GM12872 (cell line): ENCODE measurements at regions not wholly inside any gene's neighbourhood (a gene's known extent, or its start where the extent isn't known, plus 50 kb on each side); places are given as distances from the start of the nearest gene placed in this dataset.

Experiments
- TF ChIP-seq, protein P1 (sequence below): IDR thresholded peaks from 3 replicates; pipeline ENCODE4 v1.5.1; 2011; ENCODE audit warnings: low read depth, mild to moderate bottlenecking, low read length, moderate library complexity; ENCODE audit not compliant: insufficient read depth

DNA sequence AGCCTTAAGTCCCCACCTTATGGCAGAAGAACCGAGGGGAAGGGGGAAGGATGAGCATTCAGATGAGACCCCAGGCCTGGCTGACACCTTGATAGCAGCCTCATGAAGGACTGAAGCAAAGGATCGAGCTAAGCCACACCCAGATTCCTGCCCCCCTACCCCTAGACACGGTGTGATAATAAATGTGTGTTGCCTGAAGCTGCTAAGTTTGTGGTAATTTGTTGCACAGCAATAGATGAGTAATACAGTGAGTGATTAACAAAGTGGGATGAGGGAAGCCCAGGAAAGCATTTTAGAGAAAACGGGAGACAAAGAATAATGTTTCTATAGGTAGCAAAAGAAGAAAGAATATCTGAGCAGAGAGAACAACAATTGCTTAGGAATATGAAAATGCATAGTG is 404.2 kb downstream of the MID1IP1 start:
- TF ChIP-seq, protein P1, sequence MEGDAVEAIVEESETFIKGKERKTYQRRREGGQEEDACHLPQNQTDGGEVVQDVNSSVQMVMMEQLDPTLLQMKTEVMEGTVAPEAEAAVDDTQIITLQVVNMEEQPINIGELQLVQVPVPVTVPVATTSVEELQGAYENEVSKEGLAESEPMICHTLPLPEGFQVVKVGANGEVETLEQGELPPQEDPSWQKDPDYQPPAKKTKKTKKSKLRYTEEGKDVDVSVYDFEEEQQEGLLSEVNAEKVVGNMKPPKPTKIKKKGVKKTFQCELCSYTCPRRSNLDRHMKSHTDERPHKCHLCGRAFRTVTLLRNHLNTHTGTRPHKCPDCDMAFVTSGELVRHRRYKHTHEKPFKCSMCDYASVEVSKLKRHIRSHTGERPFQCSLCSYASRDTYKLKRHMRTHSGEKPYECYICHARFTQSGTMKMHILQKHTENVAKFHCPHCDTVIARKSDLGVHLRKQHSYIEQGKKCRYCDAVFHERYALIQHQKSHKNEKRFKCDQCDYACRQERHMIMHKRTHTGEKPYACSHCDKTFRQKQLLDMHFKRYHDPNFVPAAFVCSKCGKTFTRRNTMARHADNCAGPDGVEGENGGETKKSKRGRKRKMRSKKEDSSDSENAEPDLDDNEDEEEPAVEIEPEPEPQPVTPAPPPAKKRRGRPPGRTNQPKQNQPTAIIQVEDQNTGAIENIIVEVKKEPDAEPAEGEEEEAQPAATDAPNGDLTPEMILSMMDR = no peak

DNA sequence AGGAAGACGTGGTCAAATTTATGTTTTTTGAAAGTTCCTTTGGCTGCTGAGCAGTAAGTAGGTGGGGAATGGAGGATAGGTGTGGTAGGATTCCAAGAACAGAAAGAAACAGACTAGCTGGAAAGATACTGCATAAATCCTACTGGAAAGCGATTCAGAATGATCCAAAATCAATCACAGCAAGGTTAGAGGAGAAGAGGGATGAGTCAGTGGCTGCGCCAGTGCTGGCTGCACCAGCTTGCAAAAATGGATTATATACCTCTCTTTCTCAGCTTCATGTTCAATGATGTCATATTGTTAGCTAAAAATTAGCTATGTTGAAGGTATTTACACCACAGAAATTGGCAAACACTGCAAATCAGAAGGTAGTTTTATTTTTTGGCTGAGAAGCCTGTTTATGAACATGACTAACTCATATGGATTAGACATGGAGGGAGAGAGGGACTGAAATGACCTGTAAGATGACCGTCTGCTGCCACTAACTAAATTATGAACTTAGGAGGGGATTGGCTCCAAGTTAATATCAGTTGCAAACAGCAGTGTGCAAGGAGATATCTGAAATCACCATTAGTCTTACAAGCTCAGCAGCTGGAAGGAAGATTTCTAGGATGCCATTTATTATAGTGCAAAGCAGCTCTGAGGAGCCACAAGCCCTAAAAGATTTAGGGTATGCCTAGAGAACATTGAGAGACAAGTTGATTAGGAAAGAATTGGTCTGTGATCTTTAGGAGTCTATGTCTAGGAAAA is 405.3 kb downstream of the MID1IP1 start:
- TF ChIP-seq, protein P1 = no peak

DNA sequence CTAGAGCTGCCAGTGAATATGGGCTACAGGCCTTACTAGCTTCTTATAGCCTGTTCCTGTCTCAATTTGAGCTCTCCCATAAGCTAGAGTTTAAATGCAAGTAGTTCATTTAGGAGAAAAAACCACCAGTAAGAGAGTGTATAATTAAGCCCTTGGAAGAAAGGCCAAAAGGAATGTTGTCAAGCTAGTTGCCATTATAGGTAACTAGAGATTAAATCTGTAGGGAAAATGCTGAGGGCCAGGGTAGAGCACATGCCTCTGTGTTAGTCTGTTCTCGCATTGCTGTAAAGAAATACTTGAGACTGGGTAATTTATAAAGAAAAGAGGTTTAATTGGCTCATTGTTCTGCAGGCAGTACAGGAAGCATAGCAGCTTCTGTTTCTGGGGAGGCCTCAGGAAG is 410.2 kb downstream of the MID1IP1 start:
- TF ChIP-seq, protein P1 = no peak

DNA sequence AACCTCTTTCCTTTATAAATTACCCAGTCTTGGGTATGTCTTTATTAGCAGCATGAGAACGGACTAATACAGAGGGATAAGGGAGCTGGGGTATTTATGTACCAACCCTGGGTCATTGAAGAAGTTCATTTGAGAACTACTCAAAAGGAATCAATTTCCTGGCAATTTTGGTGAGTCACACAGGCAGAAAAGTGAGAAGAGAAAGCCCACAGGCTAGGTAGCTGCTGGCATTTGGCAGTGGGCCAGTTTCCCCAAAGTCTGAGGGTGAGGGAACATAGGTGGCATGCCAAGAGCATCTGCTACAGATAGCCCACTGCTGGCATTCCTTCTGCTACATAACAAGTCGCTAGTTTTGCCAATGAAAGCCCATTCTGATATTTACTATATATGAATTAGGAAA is 411.2 kb downstream of the MID1IP1 start:
- TF ChIP-seq, protein P1 = no peak

GRCh38 chrX:39214387-39215126 is 413.3 kb downstream of the MID1IP1 start:
- TF ChIP-seq, protein P1 = no peak

GRCh38 chrX:39220952-39221351 is 419.7 kb downstream of the MID1IP1 start:
- TF ChIP-seq, protein P1 = no peak

- TF ChIP-seq, protein P1 = no peak
Measured at GRCh38 chrX:39222346-39223113, 421.3 kb downstream of the MID1IP1 start.
